Left lung (tissue), 4 donors: ENCODE measurements at regions not wholly inside any gene's neighbourhood (a gene's known extent, or its start where the extent isn't known, plus 50 kb on each side); places are given as distances from the start of the nearest gene placed in this dataset.
"Not testable (repeated sequence)": the region's sequence is repeated elsewhere in the genome, so short reads cannot be mapped to it uniquely, and the experiment has no call there.

ENCODE experiments used
- ATAC-seq: fragments of 200-7000 bp; cut with Tn5 transposase; one replicate; pipeline ENCODE4 v1.9.1; 2020; ENCODE audit warnings: moderate library complexity
- DNase-seq, 4 donors: peaks; one replicate each; pipeline ENCODE4 v3.0.0-alpha.2; 2013 to 2020
- H3K27ac ChIP-seq, 2 donors: fragments of 200-600 bp; sonication (generic) in 1 of 2; one replicate each; pipeline versions ENCODE4 v1.5.0 to v1.8.0; 2020 to 2021
- H3K27me3 ChIP-seq, 2 donors: fragments of 200-600 bp; sonication (generic) in 1 of 2; one replicate each; pipeline versions ENCODE4 v1.5.0 to v1.8.0; 2020 to 2021
- H3K36me3 ChIP-seq, 2 donors: fragments of 200-600 bp; sonication (generic) in 1 of 2; one replicate each; pipeline versions ENCODE4 v1.5.0 to v1.8.0; 2020 to 2021
- H3K4me1 ChIP-seq, 2 donors: fragments of 200-600 bp; one replicate each; pipeline ENCODE4 v1.8.0; 2021
- H3K4me3 ChIP-seq, 2 donors: fragments of 200-600 bp; sonication (generic) in 1 of 2; one replicate each; pipeline versions ENCODE4 v1.5.0 to v1.8.0; 2020 to 2021; ENCODE audit warnings: mild to moderate bottlenecking in 1 of 2
- H3K9me3 ChIP-seq, 2 donors: fragments of 200-600 bp; sonication (generic) in 1 of 2; one replicate each; pipeline versions ENCODE4 v1.5.0 to v1.8.0; 2020 to 2021
- CTCF ChIP-seq, 2 donors: fragments of 200-600 bp; sonication (generic) in 1 of 2; IDR thresholded peaks; one replicate each; pipeline versions ENCODE4 v1.5.0 to v1.8.0; 2021; ENCODE audit warnings: antibody characterized with exemption in 2 of 2
- intact Hi-C, 2 donors: fragments of 100-400 bp; cut with DNase I; formaldehyde crosslinking; loops; one replicate each; pipeline versions ENCODE4 v1.11.2 to v1.14.2; 2022
- donor health status: DM: no; HTN: yes; CAD: no.
- donor health status: DM: no; HTN: no; CAD: no.

- intact Hi-C loops, H3K36me3 ChIP-seq, H3K4me3 ChIP-seq, H3K27ac ChIP-seq, H3K4me1 ChIP-seq, H3K27me3 ChIP-seq, H3K9me3 ChIP-seq: not testable (repeated sequence)
- TF ChIP-seq CTCF (IDR thresholded peaks at IDR 0.05) = peak; percentile 15 to 25
- peak; percentile 54 for ATAC-seq
- DNase-seq = peak in 3 of 4 donors; percentile 1 to 70 (median 32)
These were observed 775.1 kb downstream of the EPHA7 start for GRCh38 chr6:92644104-92644791.

GRCh38 chr6:92635553-92636153, 783.7 kb downstream of the EPHA7 start:
- no peak for TF ChIP-seq CTCF (IDR thresholded peaks at IDR 0.05)
- no peak overlapping the region for H3K27ac ChIP-seq
- DNase-seq (no peak), ATAC-seq (no peak)
- H3K36me3 ChIP-seq = no peaks in the 10 kb centered on the region
- intact Hi-C loops = no loop called here
- H3K27me3 ChIP-seq = no peaks in the 10 kb centered on the region
- no peak overlapping the region for H3K4me3 ChIP-seq
- no peaks in the 10 kb centered on the region for H3K4me1 ChIP-seq
- H3K9me3 ChIP-seq = no peaks in the 10 kb centered on the region

GRCh38 chr6:92634561-92634960, 784.8 kb downstream of the EPHA7 start:
- Histone ChIP-seq H3K27ac (no peak overlapping the region), H3K4me3 (no peak overlapping the region), H3K4me1 (no peaks in the 10 kb centered on the region), H3K9me3 (no peaks in the 10 kb centered on the region), H3K36me3 (no peaks in the 10 kb centered on the region), H3K27me3 (no peaks in the 10 kb centered on the region)
- ATAC-seq (no peak), DNase-seq (no peak)
- intact Hi-C loops = no loop called here
- TF ChIP-seq CTCF (IDR thresholded peaks at IDR 0.05) = no peak

- no peak for ATAC-seq
- no peak for DNase-seq
These were observed 795.9 kb downstream of the EPHA7 start for GRCh38 chr6:92623431-92623830.

More at GRCh38 chr6:92623431-92623830, 795.9 kb downstream of the EPHA7 start:
- Histone ChIP-seq H3K36me3 (no peaks in the 10 kb centered on the region), H3K4me3 (no peak overlapping the region), H3K4me1 (no peaks in the 10 kb centered on the region), H3K27ac (no peak overlapping the region), H3K9me3 (peaks cover 0 to 3% of the 10 kb centered on the region in 2 donors), H3K27me3 (no peaks in the 10 kb centered on the region)
- intact Hi-C loops = no loop called here
- no peak for TF ChIP-seq CTCF (IDR thresholded peaks at IDR 0.05)
